Adrenal gland (tissue), 5 donors: ENCODE measurements at regions not wholly inside any gene's neighbourhood (a gene's known extent, or its start where the extent isn't known, plus 50 kb on each side); places are given as distances from the start of the nearest gene placed in this dataset.

Experiments
- CTCF ChIP-seq, 6 experiments: fragments of 450-650 bp in 4 of 6; fragments of 200-600 bp in 2 of 6; sonication (generic) in 1 of 6; IDR thresholded peaks; 1 replicate in 5 of 6; 2 replicates in 1 of 6; pipeline versions ENCODE4 v1.5.1 to v1.8.0; 2016 to 2021; ENCODE audit warnings: antibody characterized with exemption in 6 of 6, mild to moderate bottlenecking in 2 of 6, moderate library complexity in 1 of 6
- POLR2A ChIP-seq, 2 donors: fragments of 450-650 bp; IDR thresholded peaks; one replicate each; pipeline ENCODE4 v1.6.1; 2017; ENCODE audit warnings: antibody characterized with exemption in 2 of 2, mild to moderate bottlenecking in 2 of 2, moderate library complexity in 1 of 2
- donor health status: DM: no; HTN: no; CAD: no.

- TF ChIP-seq CTCF (IDR thresholded peaks at IDR 0.05) (no peak), POLR2A (IDR thresholded peaks at IDR 0.05) (no peak)
Measured at GRCh38 chr6:91031581-91031980, 444.7 kb upstream of the MAP3K7 start.
